ENCODE measurements at regions not wholly inside any gene's neighbourhood (a gene's known extent, or its start where the extent isn't known, plus 50 kb on each side); places are given as distances from the start of the nearest gene placed in this dataset.

DNA sequence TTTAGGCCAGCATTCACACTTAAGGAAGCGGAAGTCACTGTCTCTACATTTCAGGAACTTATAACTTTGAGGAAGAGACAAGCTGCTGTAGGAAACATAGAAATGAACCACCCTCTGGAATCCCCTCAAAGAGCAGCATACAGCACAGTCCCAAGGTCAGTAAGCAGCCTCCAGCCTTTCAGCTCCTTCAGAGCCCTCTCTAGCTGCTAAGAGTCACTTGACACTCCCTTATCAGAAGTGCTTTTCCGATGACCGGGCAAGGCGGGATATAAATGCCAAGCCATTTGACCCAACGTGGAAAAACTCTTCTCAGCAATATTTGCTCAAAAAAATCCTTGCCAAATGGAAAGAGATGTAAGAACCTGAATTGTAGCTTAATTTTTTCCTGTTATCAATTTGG, 1284.3 kb downstream of the XPNPEP1 start:
- TF ChIP-seq CTCF (IDR thresholded peaks at IDR 0.05 in 8 of 11, conservative IDR thresholded peaks at IDR 0.05 in 3 of 11) (no peak), POLR2AphosphoS5 (IDR thresholded peaks at IDR 0.05) (no peak), POLR2A (IDR thresholded peaks at IDR 0.05) (no peak)

Data from spleen (tissue), 7 donors.